HG03442 (cell line): ENCODE measurements at regions not wholly inside any gene's neighbourhood (a gene's known extent, or its start where the extent isn't known, plus 50 kb on each side); places are given as distances from the start of the nearest gene placed in this dataset.
A peak's percentile ranks its signal among the peaks of the same experiment; 100 is the strongest.

Experiments used
- ATAC-seq: cut with Tn5 transposase; IDR thresholded peaks from one replicate; pipeline ENCODE4 v1.9.1; 2021; ENCODE audit warnings: mild to moderate bottlenecking, moderate library complexity; ENCODE audit not compliant: unreplicated experiment

- no peak for ATAC-seq
These were observed 148.8 kb upstream of the HS6ST1 start for GRCh38 chr2:128467321-128467969.

- ATAC-seq, result no peak
These were observed 149.7 kb upstream of the HS6ST1 start for GRCh38 chr2:128468186-128468920.

- ATAC-seq, result no peak
These were observed 150.5 kb upstream of the HS6ST1 start for GRCh38 chr2:128469203-128469602.

GRCh38 chr2:128469875-128470274 lies 151.2 kb upstream of the HS6ST1 start:
- ATAC-seq, result no peak

- peak; percentile 21 for ATAC-seq
These were observed 154.1 kb upstream of the HS6ST1 start for GRCh38 chr2:128472789-128473174.

- peak; percentile 71 for ATAC-seq
These were observed 154.7 kb upstream of the HS6ST1 start for GRCh38 chr2:128473175-128474035.

GRCh38 chr2:128474036-128474955 lies 155.6 kb upstream of the HS6ST1 start:
- no peak for ATAC-seq

GRCh38 chr2:128474962-128475361 lies 156.3 kb upstream of the HS6ST1 start:
- ATAC-seq, result no peak

GRCh38 chr2:128475427-128476211 lies 157.0 kb upstream of the HS6ST1 start:
- ATAC-seq, result no peak

- ATAC-seq, result no peak
These were observed 158.6 kb upstream of the HS6ST1 start for GRCh38 chr2:128477026-128477820.

- ATAC-seq, result no peak
These were observed 159.2 kb upstream of the HS6ST1 start for GRCh38 chr2:128477891-128478290.

- no peak for ATAC-seq
These were observed 167.3 kb upstream of the HS6ST1 start for GRCh38 chr2:128485761-128486639.

GRCh38 chr2:128486640-128487375 lies 168.1 kb upstream of the HS6ST1 start:
- ATAC-seq, result no peak

GRCh38 chr2:128487650-128488387 lies 169.2 kb upstream of the HS6ST1 start:
- no peak for ATAC-seq

- no peak for ATAC-seq
These were observed 169.8 kb upstream of the HS6ST1 start for GRCh38 chr2:128488434-128488833.

GRCh38 chr2:128489526-128490273 lies 171.0 kb upstream of the HS6ST1 start:
- no peak for ATAC-seq
